Vagina (tissue), 2 donors: ENCODE measurements at regions not wholly inside any gene's neighbourhood (a gene's known extent, or its start where the extent isn't known, plus 50 kb on each side); places are given as distances from the start of the nearest gene placed in this dataset.

Experiments
- CTCF ChIP-seq, 3 experiments: fragments of 450-650 bp in 2 of 3; fragments of 200-600 bp in 1 of 3; sonication (generic) in 1 of 3; IDR thresholded peaks; one replicate each; pipeline ENCODE4 v1.5.1; 2017 to 2019; ENCODE audit warnings: antibody characterized with exemption in 3 of 3, mild to moderate bottlenecking in 2 of 3, moderate library complexity in 2 of 3
- POLR2AphosphoS5 ChIP-seq, 2 donors: sonication (generic); formaldehyde crosslinking; IDR thresholded peaks; one replicate each; pipeline ENCODE4 v1.9.0; 2017; ENCODE audit warnings: antibody characterized with exemption in 2 of 2, mild to moderate bottlenecking in 2 of 2, low read depth in 1 of 2; ENCODE audit not compliant: insufficient read depth in 1 of 2

GRCh38 chr15:23750776-23751175 is 63.7 kb upstream of the NDN start:
- TF ChIP-seq CTCF (IDR thresholded peaks at IDR 0.05), result no peak
- no peak for TF ChIP-seq POLR2AphosphoS5 (IDR thresholded peaks at IDR 0.05; ENCODE audit: insufficient read depth in 1 of 2, low read depth in 1 of 2)
